ENCODE measurements at regions not wholly inside any gene's neighbourhood (a gene's known extent, or its start where the extent isn't known, plus 50 kb on each side); places are given as distances from the start of the nearest gene placed in this dataset.
A peak's percentile ranks its signal among the peaks of the same experiment; 100 is the strongest.

GRCh38 chr13:29993716-29994488 is 143.5 kb upstream of the UBL3 start:
- DNase-seq: no peak

GRCh38 chr13:29993196-29993595 is 142.8 kb upstream of the UBL3 start:
- DNase-seq: no peak

- no peak for DNase-seq
Observed at GRCh38 chr13:29991343-29991742, 140.9 kb upstream of the UBL3 start.

- DNase-seq: no peak
Observed at GRCh38 chr13:29987340-29987739, 136.9 kb upstream of the UBL3 start.

GRCh38 chr13:29980339-29980738 is 129.9 kb upstream of the UBL3 start:
- no peak for DNase-seq

GRCh38 chr13:29978211-29978610 is 127.8 kb upstream of the UBL3 start:
- DNase-seq: no peak

- no peak for DNase-seq
Observed at GRCh38 chr13:29977476-29978120, 127.2 kb upstream of the UBL3 start.

- no peak for DNase-seq
Observed at GRCh38 chr13:29976535-29976934, 126.1 kb upstream of the UBL3 start.

- DNase-seq: no peak
Observed at GRCh38 chr13:29975283-29975682, 124.9 kb upstream of the UBL3 start.

GRCh38 chr13:29969286-29969685 is 118.9 kb upstream of the UBL3 start:
- no peak for DNase-seq

- no peak for DNase-seq
Observed at GRCh38 chr13:29964181-29964845, 113.9 kb upstream of the UBL3 start.

GRCh38 chr13:29963089-29963488 is 112.7 kb upstream of the UBL3 start:
- no peak for DNase-seq

GRCh38 chr13:29961036-29961670 is 110.7 kb upstream of the UBL3 start:
- no peak for DNase-seq

GRCh38 chr13:29959603-29960002 is 109.2 kb upstream of the UBL3 start:
- no peak for DNase-seq

GRCh38 chr13:29959086-29959485 is 108.7 kb upstream of the UBL3 start:
- no peak for DNase-seq

GRCh38 chr13:29958476-29958875 is 108.1 kb upstream of the UBL3 start:
- no peak for DNase-seq

- DNase-seq: no peak
Observed at GRCh38 chr13:29957320-29957719, 106.9 kb upstream of the UBL3 start.

- peak; percentile 70 for DNase-seq
Observed at GRCh38 chr13:29956853-29957252, 106.4 kb upstream of the UBL3 start.

- DNase-seq: no peak
Observed at GRCh38 chr13:29955137-29955650, 104.8 kb upstream of the UBL3 start.

- no peak for DNase-seq
Observed at GRCh38 chr13:29954082-29955028, 103.9 kb upstream of the UBL3 start.

GRCh38 chr13:29953542-29953941 is 103.1 kb upstream of the UBL3 start:
- DNase-seq: no peak

GRCh38 chr13:29952245-29952644 is 101.8 kb upstream of the UBL3 start:
- DNase-seq: no peak
